BJ (cell line): ENCODE measurements at regions not wholly inside any gene's neighbourhood (a gene's known extent, or its start where the extent isn't known, plus 50 kb on each side); places are given as distances from the start of the nearest gene placed in this dataset.

ENCODE experiments used
- CTCF ChIA-PET: fragments of 350-600 bp; formaldehyde crosslinking; extraction: SDS; loops from one replicate; lab custom pipeline; 2021; ENCODE audit warnings: antibody characterized with exemption, inconsistent platforms; lab: Yijun Ruan, JAX
- POLR2A ChIA-PET: fragments of 300-600 bp; sonication (Branson Sonifier 250); formaldehyde crosslinking; extraction: SDS; loops from one replicate; lab custom pipeline; 2021; ENCODE audit warnings: antibody characterized with exemption; lab: Charles Lee
- DNase-seq: peaks from one replicate; pipeline ENCODE4 v3.0.0-alpha.2; 2011; ENCODE audit warnings: low read depth
- H3K27me3 ChIP-seq: 2 replicates; pipeline ENCODE4 v1.6.0; 2011; ENCODE audit warnings: low read length; ENCODE audit not compliant: control insufficient read depth, insufficient read depth
- H3K36me3 ChIP-seq: 2 replicates; pipeline ENCODE4 v1.5.1; 2011; ENCODE audit warnings: low read length; ENCODE audit not compliant: control insufficient read depth, insufficient read depth
- H3K4me3 ChIP-seq: 2 replicates; pipeline ENCODE4 v1.5.1; 2011; ENCODE audit warnings: low read depth, mild to moderate bottlenecking, control low read depth, low read length
- CTCF ChIP-seq: IDR thresholded peaks from 2 replicates; pipeline ENCODE4 v1.5.1; 2011; ENCODE audit warnings: low read depth, mild to moderate bottlenecking, control low read depth, inconsistent platforms, low read length, moderate library complexity; ENCODE audit not compliant: insufficient read depth

- H3K36me3 ChIP-seq, result no peaks in the 10 kb centered on the region
- ChIA-PET CTCF (no interaction called here), POLR2A (no interaction called here)
- H3K4me3 ChIP-seq, result no peak overlapping the region
- H3K27me3 ChIP-seq, result no peaks in the 10 kb centered on the region
- DNase-seq, result no peak
- TF ChIP-seq CTCF, result no peak
These were observed 137.6 kb upstream of the TBX3 start for GRCh38 chr12:114821570-114821969.

- Histone ChIP-seq H3K4me3 (no peak overlapping the region), H3K27me3 (no peaks in the 10 kb centered on the region), H3K36me3 (no peaks in the 10 kb centered on the region)
- no peak for DNase-seq
- no peak for TF ChIP-seq CTCF
- ChIA-PET CTCF (no interaction called here), POLR2A (no interaction called here)
These were observed 136.8 kb upstream of the TBX3 start for GRCh38 chr12:114820796-114821195.

GRCh38 chr12:114817571-114818425, 133.8 kb upstream of the TBX3 start:
- CTCF ChIA-PET, result interaction anchor here (0.5 to 1.3 kb wide), 2 partner anchors 9 to 643 kb away, joined by 4 to 5 read pairs; no protein-coding TSS in a partner anchor
- TF ChIP-seq CTCF, result no peak
- H3K27me3 ChIP-seq, result no peaks in the 10 kb centered on the region
- H3K36me3 ChIP-seq, result no peaks in the 10 kb centered on the region
- H3K4me3 ChIP-seq, result no peak overlapping the region
- no peak for DNase-seq
- POLR2A ChIA-PET, result interaction anchor here (0.6 kb wide), 1 partner anchor 18 kb away, joined by 5 read pairs; no protein-coding TSS in a partner anchor

- no peaks in the 10 kb centered on the region for H3K27me3 ChIP-seq
- ChIA-PET CTCF (interaction anchor here (0.6 to 1.2 kb wide), 3 partner anchors 32 to 183 kb away, joined by 3 to 4 read pairs (median 4); partner anchors contain the start of gene TBX3), POLR2A (no interaction called here)
- H3K4me3 ChIP-seq, result no peak overlapping the region
- TF ChIP-seq CTCF, result no peak
- no peaks in the 10 kb centered on the region for H3K36me3 ChIP-seq
- no peak for DNase-seq
These were observed 131.2 kb upstream of the TBX3 start for GRCh38 chr12:114815026-114815795.
